ENCODE measurements at regions not wholly inside any gene's neighbourhood (a gene's known extent, or its start where the extent isn't known, plus 50 kb on each side); places are given as distances from the start of the nearest gene placed in this dataset.

DNA sequence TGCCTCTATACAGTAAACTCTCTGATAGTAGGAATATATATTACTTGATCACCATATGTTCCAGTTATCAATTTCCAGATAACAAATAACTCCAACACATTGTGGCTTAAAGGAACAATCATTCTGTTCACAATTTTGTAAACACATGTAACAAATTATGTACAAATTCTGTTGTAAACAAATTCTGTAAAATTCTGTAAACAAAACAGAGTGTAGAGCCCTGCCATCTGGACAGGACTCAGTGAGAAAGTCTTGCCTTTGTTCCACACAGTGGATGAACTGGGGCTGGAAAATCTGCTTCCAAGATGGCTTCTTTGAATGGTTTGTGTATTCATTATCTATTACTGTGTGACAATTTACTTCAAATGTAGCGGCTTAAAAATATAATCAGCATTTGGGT lies 69.0 kb upstream of the LRRC7 start:
- no peaks in the 10 kb centered on the region for H3K27me3 ChIP-seq
- no peak overlapping the region for H3K4me3 ChIP-seq
- DNase-seq (ENCODE audit: low spot score in 2 of 2): no peak
- H3K27ac ChIP-seq: no peak overlapping the region
- no peaks in the 10 kb centered on the region for H3K36me3 ChIP-seq
- no peaks in the 10 kb centered on the region for H3K4me1 ChIP-seq
- intact Hi-C loops (cut with DNase I): no loop called here
- TF ChIP-seq CTCF (IDR thresholded peaks at IDR 0.05): no peak
- no peaks in the 10 kb centered on the region for H3K9me3 ChIP-seq

DNA sequence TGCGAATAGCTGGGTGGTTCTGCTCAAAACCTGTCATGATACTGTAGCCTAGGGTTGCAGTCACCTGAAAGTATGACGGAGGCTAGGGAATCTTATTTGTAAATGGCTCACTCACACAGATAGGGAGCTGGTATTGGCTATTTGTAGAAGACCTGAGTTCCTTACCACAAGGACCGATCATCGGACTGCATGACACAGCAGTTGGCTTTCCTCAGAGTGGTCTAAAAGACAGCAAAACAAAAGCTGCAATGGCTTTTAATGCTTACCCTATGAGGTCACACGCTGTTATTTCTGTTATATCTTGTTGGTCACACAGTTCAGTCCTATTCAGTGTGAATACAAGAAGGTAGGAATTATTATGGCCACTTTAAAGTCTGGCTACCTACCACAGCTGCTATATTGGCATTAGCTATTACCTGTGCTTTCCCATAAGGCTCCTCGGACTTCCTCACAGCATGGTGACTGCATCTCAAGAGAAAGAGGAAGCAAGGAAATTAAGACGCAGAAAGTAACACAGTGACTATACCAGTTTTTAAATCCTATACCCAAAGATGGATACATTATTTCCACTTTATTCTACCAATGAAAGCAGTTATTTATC lies 68.4 kb upstream of the LRRC7 start:
- DNase-seq (ENCODE audit: low spot score in 2 of 2): no peak
- no peaks in the 10 kb centered on the region for H3K4me1 ChIP-seq
- TF ChIP-seq CTCF (IDR thresholded peaks at IDR 0.05): no peak
- H3K9me3 ChIP-seq: no peaks in the 10 kb centered on the region
- no peak overlapping the region for H3K27ac ChIP-seq
- no peaks in the 10 kb centered on the region for H3K27me3 ChIP-seq
- no peak overlapping the region for H3K4me3 ChIP-seq
- H3K36me3 ChIP-seq: no peaks in the 10 kb centered on the region
- intact Hi-C loops (cut with DNase I): no loop called here

- intact Hi-C loops (cut with DNase I): no loop called here
- Histone ChIP-seq H3K27ac (no peak overlapping the region), H3K27me3 (no peaks in the 10 kb centered on the region), H3K4me3 (no peak overlapping the region), H3K4me1 (no peaks in the 10 kb centered on the region), H3K36me3 (no peaks in the 10 kb centered on the region), H3K9me3 (no peaks in the 10 kb centered on the region)
- no peak for DNase-seq (ENCODE audit: low spot score in 2 of 2)
- no peak for TF ChIP-seq CTCF (IDR thresholded peaks at IDR 0.05)
Observed at GRCh38 chr1:69502991-69503390, 64.7 kb upstream of the LRRC7 start.

DNA sequence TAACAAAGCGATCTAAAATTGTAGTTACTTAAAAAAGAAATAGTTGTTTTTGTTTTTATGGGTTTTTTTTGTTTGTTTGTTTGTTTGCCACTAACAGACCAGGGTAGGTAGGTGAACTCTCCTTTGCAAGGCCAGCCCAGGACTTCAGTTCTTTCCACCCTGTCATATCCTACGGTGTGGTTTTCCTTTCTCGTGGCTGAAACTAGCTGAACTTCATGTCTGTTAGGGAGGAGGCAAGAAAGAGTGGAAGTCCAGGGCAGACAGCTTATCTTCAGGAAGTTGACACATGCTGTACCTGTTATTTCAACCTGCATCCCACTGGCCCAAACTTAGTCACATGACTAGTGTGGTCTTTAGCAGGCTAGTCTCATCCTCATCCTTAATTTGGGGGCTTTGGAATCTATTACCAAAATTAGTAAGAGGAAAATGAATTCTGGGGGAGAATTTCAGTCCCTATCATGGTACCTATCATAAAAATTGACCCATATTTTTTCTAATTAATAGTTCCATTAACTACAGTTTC lies 62.9 kb upstream of the LRRC7 start:
- H3K9me3 ChIP-seq: no peaks in the 10 kb centered on the region
- H3K27me3 ChIP-seq: no peaks in the 10 kb centered on the region
- H3K27ac ChIP-seq: no peak overlapping the region
- no peaks in the 10 kb centered on the region for H3K4me1 ChIP-seq
- H3K36me3 ChIP-seq: no peaks in the 10 kb centered on the region
- no peak overlapping the region for H3K4me3 ChIP-seq
- intact Hi-C loops (cut with DNase I): no loop called here
- no peak for TF ChIP-seq CTCF (IDR thresholded peaks at IDR 0.05)
- no peak for DNase-seq (ENCODE audit: low spot score in 2 of 2)

DNA sequence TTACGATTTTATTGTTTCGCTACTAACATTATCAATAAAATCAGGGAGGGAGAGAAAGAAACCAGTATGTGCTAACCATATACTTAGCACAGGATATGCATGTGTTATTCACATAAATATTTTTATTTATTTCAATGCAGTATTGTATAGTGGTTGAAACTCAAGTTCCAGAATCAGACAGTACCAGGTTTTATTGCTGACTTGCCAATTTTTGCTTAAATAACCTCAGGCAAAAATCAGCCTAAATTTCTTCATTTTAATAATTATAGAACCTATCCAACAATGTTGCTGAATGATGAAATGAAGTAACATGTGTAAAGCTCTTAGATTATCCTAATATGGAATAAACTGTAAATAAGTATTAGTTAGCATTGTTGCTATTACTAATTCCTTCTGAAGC lies 61.4 kb upstream of the LRRC7 start:
- DNase-seq (ENCODE audit: low spot score in 2 of 2): no peak
- H3K36me3 ChIP-seq: no peaks in the 10 kb centered on the region
- no peak overlapping the region for H3K4me3 ChIP-seq
- H3K4me1 ChIP-seq: no peaks in the 10 kb centered on the region
- H3K27me3 ChIP-seq: no peaks in the 10 kb centered on the region
- TF ChIP-seq CTCF (IDR thresholded peaks at IDR 0.05): no peak
- no peak overlapping the region for H3K27ac ChIP-seq
- intact Hi-C loops (cut with DNase I): no loop called here
- no peaks in the 10 kb centered on the region for H3K9me3 ChIP-seq

- H3K27me3 ChIP-seq: no peaks in the 10 kb centered on the region
- DNase-seq (ENCODE audit: low spot score in 2 of 2): no peak
- no peak for TF ChIP-seq CTCF (IDR thresholded peaks at IDR 0.05)
- no peaks in the 10 kb centered on the region for H3K9me3 ChIP-seq
- intact Hi-C loops (cut with DNase I): no loop called here
- H3K4me1 ChIP-seq: no peaks in the 10 kb centered on the region
- H3K4me3 ChIP-seq: no peak overlapping the region
- H3K27ac ChIP-seq: no peak overlapping the region
- no peaks in the 10 kb centered on the region for H3K36me3 ChIP-seq
Observed at GRCh38 chr1:69506721-69507120, 61.0 kb upstream of the LRRC7 start.

Measured in ascending aorta (tissue), 2 donors.